Left ventricle myocardium inferior (tissue), 1 donor: ENCODE measurements at regions not wholly inside any gene's neighbourhood (a gene's known extent, or its start where the extent isn't known, plus 50 kb on each side); places are given as distances from the start of the nearest gene placed in this dataset.

Experiments
- DNase-seq: peaks from one replicate; pipeline ENCODE4 v3.0.0-alpha.2; 2020
- H3K27ac ChIP-seq: fragments of 200-600 bp; replicated peaks from 2 replicates; pipeline ENCODE4 v1.8.0; 2021
- H3K27me3 ChIP-seq: fragments of 200-600 bp; 2 replicates; pipeline ENCODE4 v1.8.0; 2021; ENCODE audit warnings: low read depth
- H3K36me3 ChIP-seq: fragments of 200-600 bp; 2 replicates; pipeline ENCODE4 v1.8.0; 2021
- H3K4me1 ChIP-seq: fragments of 200-600 bp; 2 replicates; pipeline ENCODE4 v1.8.0; 2021
- H3K4me3 ChIP-seq: fragments of 200-600 bp; 2 replicates; pipeline ENCODE4 v1.8.0; 2021; ENCODE audit warnings: mild to moderate bottlenecking, moderate library complexity
- H3K9me3 ChIP-seq: fragments of 200-600 bp; replicated peaks from 2 replicates; pipeline ENCODE4 v1.8.0; 2021
- intact Hi-C: fragments of 100-400 bp; cut with micrococcal nuclease; formaldehyde crosslinking; loops from one replicate; pipeline ENCODE4 v1.11.0; 2022
- TF ChIP-seq, protein P1 (sequence below): fragments of 200-600 bp; IDR thresholded peaks from 2 replicates; pipeline ENCODE4 v1.8.0; 2021; ENCODE audit warnings: antibody characterized with exemption, mild to moderate bottlenecking, borderline replicate concordance
- donor health status: DM: no; HTN: yes; CAD: no; lungs with severe emphysema.

DNA sequence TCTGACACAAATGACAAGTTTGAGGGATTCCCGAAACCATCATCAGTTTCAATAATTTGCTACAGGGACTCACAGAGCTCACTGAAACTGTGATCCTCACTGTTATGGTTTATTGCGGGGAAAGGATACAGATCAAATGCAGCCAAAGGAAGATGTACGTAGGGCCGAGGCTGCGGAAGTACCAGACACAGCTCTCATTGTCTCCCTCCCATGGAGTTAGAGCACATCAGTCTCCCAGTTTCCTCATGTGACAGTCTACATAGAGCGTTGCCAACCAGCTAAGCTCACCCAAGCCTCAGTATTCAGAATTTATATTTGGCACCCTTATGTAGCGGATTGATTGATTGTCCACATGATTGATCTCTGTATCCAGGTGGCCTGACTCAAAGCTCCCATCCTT is 137.8 kb upstream of the TENM3 start:
- TF ChIP-seq, protein P1, sequence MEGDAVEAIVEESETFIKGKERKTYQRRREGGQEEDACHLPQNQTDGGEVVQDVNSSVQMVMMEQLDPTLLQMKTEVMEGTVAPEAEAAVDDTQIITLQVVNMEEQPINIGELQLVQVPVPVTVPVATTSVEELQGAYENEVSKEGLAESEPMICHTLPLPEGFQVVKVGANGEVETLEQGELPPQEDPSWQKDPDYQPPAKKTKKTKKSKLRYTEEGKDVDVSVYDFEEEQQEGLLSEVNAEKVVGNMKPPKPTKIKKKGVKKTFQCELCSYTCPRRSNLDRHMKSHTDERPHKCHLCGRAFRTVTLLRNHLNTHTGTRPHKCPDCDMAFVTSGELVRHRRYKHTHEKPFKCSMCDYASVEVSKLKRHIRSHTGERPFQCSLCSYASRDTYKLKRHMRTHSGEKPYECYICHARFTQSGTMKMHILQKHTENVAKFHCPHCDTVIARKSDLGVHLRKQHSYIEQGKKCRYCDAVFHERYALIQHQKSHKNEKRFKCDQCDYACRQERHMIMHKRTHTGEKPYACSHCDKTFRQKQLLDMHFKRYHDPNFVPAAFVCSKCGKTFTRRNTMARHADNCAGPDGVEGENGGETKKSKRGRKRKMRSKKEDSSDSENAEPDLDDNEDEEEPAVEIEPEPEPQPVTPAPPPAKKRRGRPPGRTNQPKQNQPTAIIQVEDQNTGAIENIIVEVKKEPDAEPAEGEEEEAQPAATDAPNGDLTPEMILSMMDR: no peak
- intact Hi-C loops: no loop called here
- DNase-seq: no peak
- peaks cover 28% of the 10 kb centered on the region for H3K27me3 ChIP-seq
- no peak overlapping the region for H3K27ac ChIP-seq
- no peaks in the 10 kb centered on the region for H3K36me3 ChIP-seq
- no peaks in the 10 kb centered on the region for H3K9me3 ChIP-seq
- no peaks in the 10 kb centered on the region for H3K4me1 ChIP-seq
- no peak overlapping the region for H3K4me3 ChIP-seq

DNA sequence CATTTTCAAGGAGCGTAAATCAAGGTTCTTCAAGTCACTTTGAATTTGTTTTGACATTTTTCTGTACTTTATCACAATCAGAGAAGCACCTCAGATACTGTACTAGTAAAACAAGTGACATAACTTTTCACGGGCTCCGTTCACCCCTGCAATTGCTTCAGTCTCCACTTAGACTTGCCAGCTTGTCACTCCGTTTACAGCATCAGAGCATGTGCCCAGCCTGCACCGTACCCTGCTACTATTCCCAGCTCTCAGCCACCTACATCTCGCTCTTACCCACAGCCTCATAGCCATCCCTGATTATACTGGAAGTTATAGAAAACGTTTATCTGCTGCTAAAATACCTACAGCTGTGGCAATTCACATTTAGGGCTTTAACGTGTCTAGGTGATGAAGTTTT is 135.3 kb upstream of the TENM3 start:
- no peak for DNase-seq
- Histone ChIP-seq H3K4me1 (no peaks in the 10 kb centered on the region), H3K27ac (no peak overlapping the region), H3K9me3 (no peaks in the 10 kb centered on the region), H3K36me3 (no peaks in the 10 kb centered on the region), H3K4me3 (no peak overlapping the region), H3K27me3 (peaks cover 14% of the 10 kb centered on the region)
- intact Hi-C loops: no loop called here
- TF ChIP-seq, protein P1: no peak

DNA sequence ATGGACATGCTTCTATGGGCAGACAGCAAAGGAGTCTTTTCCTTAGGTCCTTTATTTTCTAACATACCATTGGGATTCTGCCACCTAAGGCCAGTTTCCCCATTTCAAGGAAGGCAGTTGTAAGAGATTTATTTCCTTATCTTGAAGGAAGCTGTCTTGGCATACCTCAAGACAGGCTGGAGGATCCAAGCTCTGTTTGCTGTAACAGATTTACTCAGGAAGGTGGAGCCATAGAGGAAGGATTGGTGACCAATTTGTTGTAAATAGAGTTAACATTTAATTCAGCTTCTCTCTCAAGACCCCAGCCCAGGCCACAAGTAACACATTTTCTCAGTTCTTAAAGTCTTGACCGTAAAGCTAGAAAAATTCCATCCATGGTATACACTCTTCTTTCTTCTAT is 131.6 kb upstream of the TENM3 start:
- H3K27ac ChIP-seq: no peak overlapping the region
- no peak for DNase-seq
- H3K36me3 ChIP-seq: no peaks in the 10 kb centered on the region
- no peak overlapping the region for H3K4me3 ChIP-seq
- no peaks in the 10 kb centered on the region for H3K4me1 ChIP-seq
- intact Hi-C loops: no loop called here
- TF ChIP-seq, protein P1: no peak
- H3K9me3 ChIP-seq: no peaks in the 10 kb centered on the region
- peaks cover 7% of the 10 kb centered on the region for H3K27me3 ChIP-seq

DNA sequence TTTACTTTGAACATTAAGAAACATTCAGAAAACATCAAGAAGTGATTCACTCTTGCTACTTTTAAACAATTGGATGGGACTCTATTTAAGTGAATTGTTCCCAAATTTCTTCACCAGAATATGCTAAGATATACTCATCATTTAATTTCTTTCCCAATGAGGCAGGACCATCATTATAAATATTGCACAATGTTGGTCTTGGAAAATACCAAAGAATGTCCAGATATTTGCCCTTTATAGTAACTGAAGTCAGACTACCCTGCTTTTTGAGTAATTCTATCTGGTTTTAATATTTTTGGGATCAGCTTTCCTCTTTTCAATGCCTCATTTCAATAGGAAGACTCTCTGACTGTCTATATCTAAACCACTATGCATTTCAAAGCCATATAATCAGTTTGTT is 129.4 kb upstream of the TENM3 start:
- no peak for DNase-seq
- no peak overlapping the region for H3K27ac ChIP-seq
- no peak overlapping the region for H3K4me3 ChIP-seq
- intact Hi-C loops: no loop called here
- no peaks in the 10 kb centered on the region for H3K4me1 ChIP-seq
- H3K27me3 ChIP-seq: no peaks in the 10 kb centered on the region
- H3K9me3 ChIP-seq: peaks cover 14% of the 10 kb centered on the region
- H3K36me3 ChIP-seq: no peaks in the 10 kb centered on the region
- TF ChIP-seq, protein P1: no peak

DNA sequence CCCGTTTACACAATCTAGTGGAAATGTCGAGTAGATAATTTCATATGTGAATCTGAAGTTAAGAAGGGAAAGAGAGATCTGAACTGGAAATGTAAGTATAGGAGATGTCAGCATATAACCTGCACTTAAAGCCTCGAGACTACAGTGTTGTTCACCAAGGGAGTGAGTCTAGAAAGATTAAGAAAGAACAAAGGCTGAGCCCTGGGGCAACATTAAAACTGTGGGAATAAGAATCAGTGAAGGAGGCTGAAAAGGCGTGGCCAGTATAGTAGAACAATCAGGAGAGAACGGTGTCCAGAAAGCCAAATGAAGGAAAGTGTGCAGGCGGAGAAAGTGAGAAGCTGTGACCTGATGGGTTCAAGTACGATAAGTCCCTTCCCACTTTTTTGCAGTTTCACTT is 118.8 kb upstream of the TENM3 start:
- H3K36me3 ChIP-seq: no peaks in the 10 kb centered on the region
- intact Hi-C loops: no loop called here
- peaks cover 30% of the 10 kb centered on the region for H3K9me3 ChIP-seq
- H3K4me1 ChIP-seq: no peaks in the 10 kb centered on the region
- no peak for DNase-seq
- H3K27ac ChIP-seq: no peak overlapping the region
- TF ChIP-seq, protein P1: no peak
- H3K4me3 ChIP-seq: no peak overlapping the region
- H3K27me3 ChIP-seq: peaks cover 6% of the 10 kb centered on the region

DNA sequence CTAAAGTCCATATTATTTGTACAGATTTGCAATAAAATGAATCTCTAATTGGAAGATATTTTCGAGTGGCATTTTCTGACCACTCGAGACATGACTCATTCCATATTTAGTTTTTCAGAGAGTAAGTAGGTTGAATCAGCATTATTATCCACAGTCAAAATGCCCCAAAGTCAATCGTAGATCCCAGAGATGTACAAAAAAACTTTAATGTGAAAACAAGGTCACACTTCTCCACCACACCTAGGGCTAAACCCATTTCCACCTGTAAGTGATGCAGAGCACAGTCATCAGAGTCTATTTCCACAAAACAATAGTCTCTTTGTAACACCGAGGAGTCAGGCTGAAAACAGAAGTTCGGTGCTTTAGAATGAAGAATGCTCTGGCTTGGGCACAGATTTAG is 117.1 kb upstream of the TENM3 start:
- Histone ChIP-seq H3K36me3 (no peaks in the 10 kb centered on the region), H3K27me3 (peaks cover 6% of the 10 kb centered on the region), H3K27ac (no peak overlapping the region), H3K4me1 (no peaks in the 10 kb centered on the region), H3K9me3 (peaks cover 26% of the 10 kb centered on the region), H3K4me3 (no peak overlapping the region)
- no peak for DNase-seq
- TF ChIP-seq, protein P1: no peak
- intact Hi-C loops: no loop called here
